GM19463 (cell line): ENCODE measurements at regions not wholly inside any gene's neighbourhood (a gene's known extent, or its start where the extent isn't known, plus 50 kb on each side); places are given as distances from the start of the nearest gene placed in this dataset.

Experiments
- ATAC-seq: cut with Tn5 transposase; IDR thresholded peaks from one replicate; pipeline ENCODE4 v1.9.1; 2021; ENCODE audit warnings: mild to moderate bottlenecking, moderate library complexity; ENCODE audit not compliant: unreplicated experiment

DNA sequence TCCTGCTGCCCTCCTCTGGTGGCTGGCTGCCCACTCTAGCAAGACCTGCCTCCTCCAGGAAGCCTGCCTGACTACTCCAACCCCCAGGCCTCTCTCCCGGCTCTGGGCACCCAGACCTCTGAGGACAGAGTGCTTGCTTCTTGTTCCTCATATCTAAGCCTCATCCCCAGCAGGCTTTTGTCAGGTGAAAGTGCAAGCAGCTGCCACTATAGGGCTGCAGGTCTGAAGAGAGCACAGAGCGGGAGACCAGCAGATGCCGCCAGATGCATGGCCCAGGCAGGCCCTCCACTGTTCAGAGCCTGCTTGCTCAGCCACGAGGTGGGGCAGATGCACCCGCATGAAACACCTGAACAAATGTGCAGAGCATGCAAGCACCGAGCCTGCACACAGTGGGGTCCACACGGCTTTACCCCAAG, 73.0 kb downstream of the SERPINA3 start:
- no peak for ATAC-seq

DNA sequence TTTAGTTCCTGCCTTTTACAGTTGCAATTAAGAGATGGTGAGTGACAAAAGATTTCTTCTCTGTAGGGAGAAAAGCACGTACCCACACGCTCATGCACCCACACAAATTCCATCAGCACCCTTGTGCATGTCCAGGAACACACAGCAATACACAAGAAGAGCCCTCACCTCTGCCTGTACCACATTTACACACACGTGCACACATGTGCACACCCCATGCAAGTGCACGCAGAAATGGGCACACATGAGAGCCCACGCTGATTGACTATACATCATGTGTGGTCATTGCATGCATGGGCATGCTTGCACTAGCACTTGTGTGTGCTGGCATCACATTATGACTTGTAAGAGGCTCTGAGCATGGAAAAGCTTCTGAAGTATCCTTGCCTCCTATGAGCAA, 70.5 kb downstream of the SERPINA3 start:
- no peak for ATAC-seq

GRCh38 chr14:94682061-94682516, 69.9 kb downstream of the SERPINA3 start:
- ATAC-seq = no peak

GRCh38 chr14:94681300-94682060, 69.3 kb downstream of the SERPINA3 start:
- no peak for ATAC-seq

GRCh38 chr14:94680862-94681288, 68.7 kb downstream of the SERPINA3 start:
- ATAC-seq = no peak

DNA sequence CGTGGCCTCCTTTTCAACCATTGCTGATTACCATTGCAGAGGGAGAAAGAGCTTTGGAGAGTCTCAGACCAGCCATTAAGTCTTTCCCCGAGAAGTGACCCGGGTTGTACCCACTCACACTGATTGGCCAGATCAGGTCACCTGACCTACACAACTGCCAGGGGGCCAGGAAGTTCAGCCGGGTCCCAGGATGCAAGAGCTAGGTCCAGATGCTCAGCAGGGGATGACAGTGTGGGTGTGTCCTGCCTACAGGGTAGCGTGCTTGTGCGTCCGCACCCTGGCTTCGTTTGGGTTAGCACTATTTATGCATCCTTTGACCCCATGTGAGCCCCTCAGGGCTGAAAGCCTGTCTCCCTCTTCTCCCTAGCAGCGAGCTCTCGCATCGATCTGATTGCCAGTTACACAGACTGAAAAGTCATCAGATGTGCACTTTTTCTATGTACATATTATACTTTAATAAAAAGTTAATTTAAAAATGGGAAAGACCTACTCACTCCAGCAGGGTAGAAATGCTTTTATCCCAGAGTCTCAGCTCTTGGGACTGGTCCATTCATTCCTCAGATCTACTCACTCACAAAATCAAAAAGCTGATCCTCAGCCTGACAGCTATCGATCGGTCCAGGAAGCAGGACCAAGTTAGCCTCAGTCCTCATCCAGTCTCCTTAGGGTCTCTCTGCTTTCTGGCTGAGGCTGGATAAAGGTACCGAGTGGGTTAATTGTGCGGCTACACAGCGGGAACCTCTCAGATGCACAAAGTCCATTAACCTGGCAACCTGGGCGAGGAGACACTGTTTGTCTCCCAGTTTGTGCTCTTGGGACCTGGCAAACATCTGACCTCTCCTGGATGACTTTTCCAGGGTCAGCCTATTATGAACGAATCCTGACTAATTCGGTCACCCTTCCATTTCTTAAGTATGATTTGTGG, 68.0 kb downstream of the SERPINA3 start:
- ATAC-seq = no peak

GRCh38 chr14:94679106-94679810, 67.1 kb downstream of the SERPINA3 start:
- no peak for ATAC-seq

- ATAC-seq = no peak
These were observed 65.6 kb downstream of the SERPINA3 start for GRCh38 chr14:94677747-94678146.

DNA sequence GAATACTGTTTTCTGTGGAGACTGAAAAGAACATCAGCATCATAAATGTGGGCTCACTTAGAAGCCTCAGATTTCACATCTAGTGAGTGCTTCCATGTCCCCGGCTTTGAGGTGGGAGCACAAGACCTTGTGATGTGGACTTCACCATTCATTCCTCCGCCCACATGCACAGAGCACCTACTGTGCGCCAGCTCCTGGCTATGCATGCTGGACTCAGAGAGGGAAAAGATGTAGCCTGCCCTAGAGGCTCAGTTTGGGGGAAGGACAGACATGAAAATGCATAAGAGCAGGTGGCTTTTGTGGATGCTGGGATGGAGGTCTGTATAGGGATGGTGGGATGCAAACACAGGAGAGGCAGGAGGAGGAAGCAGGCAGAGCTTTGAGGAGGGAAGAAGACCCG, 65.0 kb downstream of the SERPINA3 start:
- no peak for ATAC-seq

- no peak for ATAC-seq
These were observed 64.4 kb downstream of the SERPINA3 start for GRCh38 chr14:94676495-94677185.

DNA sequence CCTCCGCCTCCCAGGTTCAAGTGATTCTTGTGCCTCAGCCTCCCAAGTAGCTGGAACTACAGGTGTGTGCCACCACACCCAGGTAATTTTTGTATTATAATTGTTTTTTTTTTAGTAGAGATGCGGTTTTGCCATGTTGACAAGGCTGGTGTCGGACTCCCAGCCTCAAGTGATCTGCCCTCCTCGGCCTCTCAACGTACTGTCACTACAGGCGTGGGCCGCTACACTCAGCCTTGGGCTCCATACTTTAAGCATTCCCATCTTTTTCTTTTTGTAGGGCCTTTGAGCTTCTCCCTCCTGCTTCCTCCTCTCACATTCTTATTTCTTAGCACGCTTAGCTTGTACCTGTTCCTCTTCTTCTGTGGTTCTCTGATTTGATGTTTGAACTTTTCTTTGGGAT, 62.8 kb downstream of the SERPINA3 start:
- no peak for ATAC-seq

GRCh38 chr14:94673781-94674231, 61.6 kb downstream of the SERPINA3 start:
- no peak for ATAC-seq
